Neutrophil (primary cell): ENCODE measurements at regions not wholly inside any gene's neighbourhood (a gene's known extent, or its start where the extent isn't known, plus 50 kb on each side); places are given as distances from the start of the nearest gene placed in this dataset.

Source experiments
- H3K27ac ChIP-seq: fragments of 200-600 bp; sonication (generic); 2 replicates; pipeline ENCODE4 v1.5.1; 2016; ENCODE audit warnings: mild to moderate bottlenecking, moderate library complexity
- H3K27me3 ChIP-seq: fragments of 200-600 bp; sonication (generic); 2 replicates; pipeline ENCODE4 v1.6.0; 2016; ENCODE audit warnings: mild to moderate bottlenecking
- H3K36me3 ChIP-seq: fragments of 200-600 bp; sonication (generic); 2 replicates; pipeline ENCODE4 v1.5.1; 2017
- H3K4me1 ChIP-seq, 2 experiments: fragments of 200-600 bp in 1 of 2; sonication (generic) in 1 of 2; 1 replicate in 1 of 2; 2 replicates in 1 of 2; pipeline versions ENCODE4 v1.5.1 to v1.6.1; 2013 to 2016; ENCODE audit warnings: low read depth in 1 of 2, low read length in 1 of 2, mild to moderate bottlenecking in 1 of 2, moderate library complexity in 1 of 2; ENCODE audit not compliant: control insufficient read depth in 1 of 2, insufficient read depth in 1 of 2
- H3K4me3 ChIP-seq, 2 experiments: fragments of 200-600 bp in 1 of 2; sonication (generic) in 1 of 2; 1 replicate in 1 of 2; 2 replicates in 1 of 2; pipeline ENCODE4 v1.5.1; 2013 to 2016; ENCODE audit warnings: low read depth in 1 of 2, low read length in 1 of 2, mild to moderate bottlenecking in 1 of 2, moderate library complexity in 1 of 2
- H3K9me3 ChIP-seq: fragments of 200-600 bp; sonication (generic); 2 replicates; pipeline ENCODE4 v1.5.1; 2016
- CTCF ChIP-seq: fragments of 200-600 bp; sonication (generic); IDR thresholded peaks from 2 replicates; pipeline ENCODE4 v1.5.1; 2016; ENCODE audit warnings: antibody characterized with exemption

- H3K9me3 ChIP-seq, result no peaks in the 10 kb centered on the region
- TF ChIP-seq CTCF, result no peak
- no peaks in the 10 kb centered on the region for H3K36me3 ChIP-seq
- H3K4me3 ChIP-seq, result no peak overlapping the region
- H3K4me1 ChIP-seq, result no peaks in the 10 kb centered on the region
- no peaks in the 10 kb centered on the region for H3K27me3 ChIP-seq
- H3K27ac ChIP-seq, result no peak overlapping the region
Measured at GRCh38 chr1:48121955-48122354, 100.6 kb upstream of the SLC5A9 start.

GRCh38 chr1:48120621-48121020, 101.9 kb upstream of the SLC5A9 start:
- Histone ChIP-seq H3K4me3 (no peak overlapping the region), H3K27me3 (no peaks in the 10 kb centered on the region), H3K4me1 (no peaks in the 10 kb centered on the region), H3K9me3 (no peaks in the 10 kb centered on the region), H3K36me3 (no peaks in the 10 kb centered on the region), H3K27ac (no peak overlapping the region)
- no peak for TF ChIP-seq CTCF

GRCh38 chr1:48115835-48116234, 106.7 kb upstream of the SLC5A9 start:
- no peak for TF ChIP-seq CTCF

GRCh38 chr1:48114596-48115382, 107.7 kb upstream of the SLC5A9 start:
- no peaks in the 10 kb centered on the region for H3K4me1 ChIP-seq

More at GRCh38 chr1:48115835-48116234, 106.7 kb upstream of the SLC5A9 start:
- H3K4me3 ChIP-seq, result no peak overlapping the region
- H3K36me3 ChIP-seq, result no peaks in the 10 kb centered on the region
- H3K27ac ChIP-seq, result no peak overlapping the region
- H3K4me1 ChIP-seq, result no peaks in the 10 kb centered on the region
- H3K9me3 ChIP-seq, result no peaks in the 10 kb centered on the region
- no peaks in the 10 kb centered on the region for H3K27me3 ChIP-seq

GRCh38 chr1:48109390-48110013, 112.3 kb upstream of the TRABD2B start:
- H3K27ac ChIP-seq, result no peak overlapping the region
- no peaks in the 10 kb centered on the region for H3K36me3 ChIP-seq
- no peaks in the 10 kb centered on the region for H3K4me1 ChIP-seq
- H3K9me3 ChIP-seq, result no peaks in the 10 kb centered on the region
- H3K4me3 ChIP-seq, result no peak overlapping the region
- TF ChIP-seq CTCF, result peak; percentile 20
- no peaks in the 10 kb centered on the region for H3K27me3 ChIP-seq

More at GRCh38 chr1:48114596-48115382, 107.7 kb upstream of the SLC5A9 start:
- H3K4me3 ChIP-seq, result no peak overlapping the region
- H3K9me3 ChIP-seq, result no peaks in the 10 kb centered on the region
- H3K36me3 ChIP-seq, result no peaks in the 10 kb centered on the region
- no peak for TF ChIP-seq CTCF
- no peaks in the 10 kb centered on the region for H3K27me3 ChIP-seq
- H3K27ac ChIP-seq, result no peak overlapping the region
